ENCODE measurements at regions not wholly inside any gene's neighbourhood (a gene's known extent, or its start where the extent isn't known, plus 50 kb on each side); places are given as distances from the start of the nearest gene placed in this dataset.

DNA sequence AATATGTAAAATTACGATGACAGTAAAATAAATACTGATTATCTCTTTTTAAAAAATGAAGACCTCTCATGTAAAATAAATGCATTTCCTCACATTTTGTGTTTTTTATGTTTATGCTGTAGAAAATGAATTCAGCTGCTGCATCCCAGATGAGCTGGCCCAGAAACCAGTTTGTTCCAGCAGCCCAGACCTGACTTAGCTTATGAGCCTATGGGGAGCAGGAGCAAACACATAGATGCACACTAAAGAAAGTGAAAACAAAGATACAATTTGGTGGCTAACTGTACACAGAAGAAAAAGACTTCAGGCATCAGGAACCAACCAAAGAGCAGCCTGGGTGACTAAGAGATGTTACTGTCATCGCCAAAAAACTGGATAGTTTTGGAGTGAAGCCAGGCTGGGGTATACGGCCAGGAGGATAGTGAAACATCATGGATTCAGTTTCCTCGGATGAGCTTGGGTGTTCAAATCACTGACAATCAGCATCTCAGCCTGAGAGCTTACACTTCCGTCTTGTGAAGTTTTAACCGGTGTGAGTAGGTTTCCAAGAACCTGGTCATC is 113.9 kb upstream of the BACE2 start:
- TF ChIP-seq TAF1 (IDR thresholded peaks at IDR 0.05; ENCODE audit: borderline replicate concordance, low read depth, low read length): no peak
- TF ChIP-seq POLR2A (IDR thresholded peaks at IDR 0.05; ENCODE audit: low read depth, low read length): no peak
- TF ChIP-seq POLR2AphosphoS5 (IDR thresholded peaks at IDR 0.05; ENCODE audit: low read depth, low read length): no peak
